Endothelial cell of umbilical vein (primary cell): ENCODE measurements at regions not wholly inside any gene's neighbourhood (a gene's known extent, or its start where the extent isn't known, plus 50 kb on each side); places are given as distances from the start of the nearest gene placed in this dataset.

Experiments
- BruUV-seq: library from RNA; stranded (reverse); fragments of 400-500 nt; replicated peaks from 2 replicates; lab custom pipeline; 2021; lab: Mats Ljungman, UMichigan
- CTCF ChIA-PET: fragments of 300-600, 350-600 bp; sonication (Branson Sonifier 250); formaldehyde crosslinking; loops from one replicate; lab custom pipeline; 2021; ENCODE audit warnings: antibody characterized with exemption, inconsistent platforms; lab: Charles Lee
- POLR2A ChIA-PET: fragments of 300-600, 350-600 bp; sonication (Branson Sonifier 250); formaldehyde crosslinking; loops from one replicate; lab custom pipeline; 2021; ENCODE audit warnings: antibody characterized with exemption, inconsistent platforms; lab: Charles Lee
- DNase-seq: peaks from one replicate; pipeline ENCODE4 v3.0.0-alpha.2; 2011; ENCODE audit warnings: low read depth, low spot score
- FAIRE-seq: peaks from 2 replicates; lab custom pipeline; 2011; peaks lifted over from hg19 to GRCh38; lab: Jason Lieb, UNC
- H2AFZ ChIP-seq: 2 replicates; pipeline ENCODE4 v1.6.0; 2012; ENCODE audit warnings: low read depth, low read length, control low read depth, inconsistent platforms
- H3K27ac ChIP-seq: 2 replicates; pipeline ENCODE4 v1.5.1; 2011; ENCODE audit warnings: low read depth, mild to moderate bottlenecking, control low read depth, low read length, moderate library complexity; ENCODE audit not compliant: insufficient read depth
- H3K27me3 ChIP-seq, 2 experiments: 2 replicates each; pipeline versions ENCODE4 v1.6.0 to v1.6.1; 2011; ENCODE audit warnings: low read length in 2 of 2, mixed read lengths in 1 of 2; ENCODE audit not compliant: control insufficient read depth in 2 of 2, insufficient read depth in 2 of 2
- H3K36me3 ChIP-seq, 2 experiments: 2 replicates in 1 of 2; 3 replicates in 1 of 2; pipeline ENCODE4 v1.5.1; 2011; ENCODE audit warnings: low read length in 2 of 2, mild to moderate bottlenecking in 1 of 2, moderate library complexity in 1 of 2; ENCODE audit not compliant: control insufficient read depth in 2 of 2, insufficient read depth in 2 of 2; ENCODE audit errors: extremely low read depth in 1 of 2
- H3K4me1 ChIP-seq: 3 replicates; pipeline ENCODE4 v1.5.1; 2011; ENCODE audit warnings: mild to moderate bottlenecking, low read length; ENCODE audit not compliant: control insufficient read depth, insufficient read depth; ENCODE audit errors: extremely low read depth
- H3K4me2 ChIP-seq: 2 replicates; pipeline ENCODE4 v1.6.1; 2011; ENCODE audit warnings: low read length, control low read depth, mixed read lengths; ENCODE audit not compliant: insufficient read depth
- H3K4me3 ChIP-seq, 3 experiments: fragments of 200-600 bp in 1 of 3; sonication (generic), shearing (Covaris generic) in 1 of 3; replicated peaks in 1 of 3; 2 replicates each; pipeline ENCODE4 v1.5.1; 2011 to 2016; ENCODE audit warnings: control low read depth in 3 of 3, low read length in 3 of 3, mild to moderate bottlenecking in 2 of 3, inconsistent platforms in 1 of 3, low read depth in 1 of 3, moderate library complexity in 1 of 3; ENCODE audit not compliant: insufficient read depth in 1 of 3
- H3K79me2 ChIP-seq: 2 replicates; pipeline ENCODE4 v1.6.0; 2012; ENCODE audit warnings: low read length, inconsistent platforms; ENCODE audit not compliant: control insufficient read depth, insufficient read depth
- H3K9ac ChIP-seq: replicated peaks from 2 replicates; pipeline ENCODE3; 2011; ENCODE audit warnings: low read length, control low read depth; ENCODE audit not compliant: insufficient read depth; ENCODE audit errors: extremely low read depth
- H3K9me1 ChIP-seq: replicated peaks from 3 replicates; pipeline ENCODE4 v1.6.0; 2011; ENCODE audit warnings: mild to moderate bottlenecking, low read length; ENCODE audit not compliant: control insufficient read depth, insufficient read depth; ENCODE audit errors: extremely low read depth
- H3K9me3 ChIP-seq: replicated peaks from 2 replicates; pipeline ENCODE4 v1.5.1; 2012; ENCODE audit warnings: low read length, inconsistent platforms; ENCODE audit not compliant: control insufficient read depth, insufficient read depth
- H4K20me1 ChIP-seq: replicated peaks from 2 replicates; pipeline ENCODE3; 2011; ENCODE audit warnings: mild to moderate bottlenecking, low read length; ENCODE audit not compliant: control insufficient read depth, insufficient read depth; ENCODE audit errors: extremely low read depth
- CTCF ChIP-seq, 2 donors: IDR thresholded peaks; 1 replicate in 1 of 2; 2 replicates in 1 of 2; pipeline ENCODE4 v1.5.1; 2011; ENCODE audit warnings: low read length in 2 of 2, mild to moderate bottlenecking in 2 of 2, moderate library complexity in 2 of 2, control low read depth in 1 of 2, inconsistent platforms in 1 of 2, low read depth in 1 of 2; ENCODE audit not compliant: insufficient read depth in 1 of 2; ENCODE audit errors: extremely low read depth in 1 of 2
- EZH2 ChIP-seq: IDR thresholded peaks from 2 replicates; pipeline ENCODE4 v1.6.1; 2012; ENCODE audit warnings: borderline replicate concordance, low read depth, mild to moderate bottlenecking, moderate library complexity, low read length, inconsistent platforms; ENCODE audit not compliant: severe bottlenecking
- FOS ChIP-seq: IDR thresholded peaks from 2 replicates; pipeline ENCODE4 v1.6.1; 2011; ENCODE audit warnings: mild to moderate bottlenecking, low read length, moderate library complexity, borderline replicate concordance; ENCODE audit not compliant: insufficient read depth
- GATA2 ChIP-seq: IDR thresholded peaks from 2 replicates; pipeline ENCODE4 v1.7.0; 2011; ENCODE audit warnings: low read depth, mild to moderate bottlenecking, moderate library complexity, mixed read lengths, low read length; ENCODE audit not compliant: insufficient read length, insufficient read depth
- JUN ChIP-seq: IDR thresholded peaks from 2 replicates; pipeline ENCODE4 v1.6.1; 2011; ENCODE audit warnings: borderline replicate concordance, low read depth; ENCODE audit not compliant: insufficient read length, insufficient read depth
- MAX ChIP-seq: IDR thresholded peaks from 2 replicates; pipeline ENCODE4 v1.6.1; 2011; ENCODE audit not compliant: insufficient read depth, insufficient read length
- MYC ChIP-seq: IDR thresholded peaks from one replicate; pipeline ENCODE4 v1.6.1; 2011; ENCODE audit warnings: mild to moderate bottlenecking, low read depth, low read length
- POLR2A ChIP-seq: IDR thresholded peaks from 2 replicates; pipeline ENCODE4 v1.6.1; 2012; ENCODE audit warnings: low read depth, mild to moderate bottlenecking, control low read depth, low read length
- POLR2AphosphoS5 ChIP-seq: IDR thresholded peaks from 2 replicates; pipeline ENCODE4 v1.6.1; 2012; ENCODE audit warnings: low read depth, mild to moderate bottlenecking, control low read depth, low read length, moderate library complexity; ENCODE audit not compliant: insufficient read depth
- dilution Hi-C: fragments of 300-500 bp; cut with MboI; formaldehyde crosslinking; loops from one replicate; pipeline ENCODE4 v1.15.0; 2019; ENCODE audit warnings: low sequenced_read_pairs; ENCODE audit not compliant: extremely low pct_ligation_motif_present
- intact Hi-C: fragments of 100-400 bp; cut with micrococcal nuclease; formaldehyde crosslinking; loops from one replicate; pipeline ENCODE4 v1.10.0; 2022

GRCh38 chr3:30260762-30261161 lies 345.6 kb upstream of the TGFBR2 start:
- dilution Hi-C loops: no loop called here
- FAIRE-seq: no peak

More at GRCh38 chr3:30260762-30261161, 345.6 kb upstream of the TGFBR2 start:
- intact Hi-C loops: no loop called here
- no peak overlapping the region for H3K9ac ChIP-seq
- no peak overlapping the region for H3K27ac ChIP-seq
- TF ChIP-seq POLR2AphosphoS5 (no peak), MYC (no peak), GATA2 (no peak), CTCF (IDR thresholded peaks at IDR 0.05; ENCODE audit: extremely low read depth in 1 of 2, insufficient read depth in 1 of 2, low read depth in 1 of 2, low read length in 2 of 2) (no peak), MAX (no peak), EZH2 (no peak), POLR2A (no peak), JUN (no peak), FOS (no peak)
- ChIA-PET POLR2A (no interaction called here), CTCF (interaction anchor here (1.0 to 1.5 kb wide), 5 partner anchors 9 to 218 kb away, joined by 3 to 6 read pairs (median 3); no protein-coding TSS in a partner anchor)
- no TSS peak for BruUV-seq
- no peaks in the 10 kb centered on the region for H3K9me3 ChIP-seq
- no peak overlapping the region for H2AFZ ChIP-seq
- no peaks in the 10 kb centered on the region for H3K4me1 ChIP-seq
- no peaks in the 10 kb centered on the region for H3K9me1 ChIP-seq
- H3K79me2 ChIP-seq: no peaks in the 10 kb centered on the region
- DNase-seq: no peak
- no peaks in the 10 kb centered on the region for H4K20me1 ChIP-seq
- H3K27me3 ChIP-seq: no peaks in the 10 kb centered on the region
- H3K4me2 ChIP-seq: no peak overlapping the region
- no peak overlapping the region for H3K4me3 ChIP-seq
- H3K36me3 ChIP-seq: no peaks in the 10 kb centered on the region
